ENCODE measurements at regions not wholly inside any gene's neighbourhood (a gene's known extent, or its start where the extent isn't known, plus 50 kb on each side); places are given as distances from the start of the nearest gene placed in this dataset.
A peak's percentile ranks its signal among the peaks of the same experiment; 100 is the strongest.

- DNase-seq, result no peak
Measured at GRCh38 chr2:2704428-2705090, 373.5 kb upstream of the MYT1L start.

GRCh38 chr2:2703762-2704427, 372.8 kb upstream of the MYT1L start:
- no peak for DNase-seq

GRCh38 chr2:2703172-2703571, 372.1 kb upstream of the MYT1L start:
- DNase-seq, result no peak

GRCh38 chr2:2702385-2702784, 371.3 kb upstream of the MYT1L start:
- no peak for DNase-seq

- no peak for DNase-seq
Measured at GRCh38 chr2:2701813-2702212, 370.7 kb upstream of the MYT1L start.

- no peak for DNase-seq
Measured at GRCh38 chr2:2701176-2701781, 370.2 kb upstream of the MYT1L start.

GRCh38 chr2:2699121-2699505, 368.0 kb upstream of the MYT1L start:
- no peak for DNase-seq

GRCh38 chr2:2698182-2699120, 367.4 kb upstream of the MYT1L start:
- peak; percentile 40 for DNase-seq

- DNase-seq, result no peak
Measured at GRCh38 chr2:2696733-2697455, 365.8 kb upstream of the MYT1L start.

- DNase-seq, result no peak
Measured at GRCh38 chr2:2696325-2696724, 365.2 kb upstream of the MYT1L start.

- DNase-seq, result no peak
Measured at GRCh38 chr2:2694746-2695145, 363.7 kb upstream of the MYT1L start.

GRCh38 chr2:2692599-2693389, 361.7 kb upstream of the MYT1L start:
- no peak for DNase-seq

- no peak for DNase-seq
Measured at GRCh38 chr2:2691419-2691818, 360.3 kb upstream of the MYT1L start.

GRCh38 chr2:2690985-2691384, 359.9 kb upstream of the MYT1L start:
- DNase-seq, result no peak

- DNase-seq, result peak; percentile 61
Measured at GRCh38 chr2:2689306-2689705, 358.2 kb upstream of the MYT1L start.

GRCh38 chr2:2688254-2688653, 357.2 kb upstream of the MYT1L start:
- DNase-seq, result no peak

- no peak for DNase-seq
Measured at GRCh38 chr2:2687745-2688144, 356.7 kb upstream of the MYT1L start.

- no peak for DNase-seq
Measured at GRCh38 chr2:2686222-2686621, 355.1 kb upstream of the MYT1L start.

- DNase-seq, result peak; percentile 40
Measured at GRCh38 chr2:2683606-2684224, 352.6 kb upstream of the MYT1L start.

- no peak for DNase-seq
Measured at GRCh38 chr2:2682700-2683342, 351.7 kb upstream of the MYT1L start.

All from NCI-H1092 (cell line).